Body of pancreas (tissue), 4 donors: ENCODE measurements at regions not wholly inside any gene's neighbourhood (a gene's known extent, or its start where the extent isn't known, plus 50 kb on each side); places are given as distances from the start of the nearest gene placed in this dataset.

Experiments
- ATAC-seq: fragments of 150-250 bp; one replicate; pipeline ENCODE4 v1.9.1; 2016
- DNase-seq, 4 donors: peaks; one replicate each; pipeline ENCODE4 v3.0.0-alpha.2; 2019
- H3K27ac ChIP-seq, 4 donors: fragments of 200-600 bp; sonication (generic); 1 replicate in 3 of 4; 2 replicates in 1 of 4; pipeline versions ENCODE4 v1.5.1 to v1.6.1; 2016 to 2019; ENCODE audit warnings: mild to moderate bottlenecking in 1 of 4, mixed read lengths in 1 of 4, moderate library complexity in 1 of 4
- H3K27me3 ChIP-seq, 2 donors: fragments of 200-600 bp; sonication (generic); one replicate each; pipeline ENCODE4 v1.6.0; 2016; ENCODE audit warnings: mild to moderate bottlenecking in 1 of 2
- H3K36me3 ChIP-seq, 2 donors: fragments of 200-600 bp; sonication (generic); replicated peaks in 1 of 2; 2 replicates each; pipeline ENCODE4 v1.5.1; 2016; ENCODE audit warnings: low read depth in 2 of 2; ENCODE audit not compliant: insufficient read depth in 1 of 2
- H3K4me1 ChIP-seq: fragments of 200-600 bp; sonication (generic); one replicate; pipeline ENCODE4 v1.6.0; 2016
- H3K4me3 ChIP-seq, 2 donors: fragments of 200-600 bp; sonication (generic); 1 replicate in 1 of 2; 2 replicates in 1 of 2; pipeline ENCODE4 v1.5.1; 2016 to 2019
- H3K9me3 ChIP-seq, 3 donors: fragments of 200-600 bp; sonication (generic); 1 replicate in 2 of 3; 2 replicates in 1 of 3; pipeline ENCODE4 v1.5.1; 2016
- CTCF ChIP-seq, 7 experiments: fragments of 450-650 bp in 4 of 7; fragments of 200-600 bp in 3 of 7; sonication (generic) in 3 of 7; IDR thresholded peaks; one replicate each; pipeline ENCODE4 v1.5.1; 2016 to 2019; ENCODE audit warnings: antibody characterized with exemption in 7 of 7
- POLR2A ChIP-seq, 3 donors: fragments of 450-650 bp; IDR thresholded peaks; one replicate each; pipeline ENCODE4 v1.6.1; 2016; ENCODE audit warnings: antibody characterized with exemption in 3 of 3, mild to moderate bottlenecking in 2 of 3
- whole genome bisulfite sequencing, 2 donors: methylation state at CpG; one replicate each; pipeline ENCODE4 v1.1.5; 2017; 5-methylcytosine and 5-hydroxymethylcytosine counted together
- intact Hi-C: fragments of 100-400 bp; cut with DNase I; formaldehyde crosslinking; loops from one replicate; pipeline ENCODE4 v1.15.1; 2023

DNA sequence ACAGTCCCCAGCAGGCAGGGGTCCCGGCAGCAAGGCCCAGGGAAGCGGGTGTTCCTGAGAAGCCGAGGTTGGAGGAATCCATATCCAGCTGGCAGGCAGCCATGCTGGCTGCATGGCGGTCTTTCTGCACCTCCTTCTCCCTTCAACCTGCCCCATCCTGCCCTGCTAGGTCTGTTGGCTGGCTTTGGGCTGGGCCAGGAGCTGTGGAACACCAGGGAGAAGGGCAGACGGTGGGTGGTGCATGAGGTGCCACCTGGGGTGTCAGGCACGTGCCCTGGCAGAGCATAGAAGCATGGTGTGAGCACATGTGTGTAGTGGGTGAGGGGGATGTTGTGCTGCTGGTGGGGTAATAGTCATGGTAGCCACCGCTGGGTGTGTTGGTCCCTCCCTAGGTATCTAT lies 150.1 kb downstream of the PJA1 start:
- intact Hi-C loops, result no loop called here
- Histone ChIP-seq H3K4me3 (no peak overlapping the region), H3K4me1 (no peaks in the 10 kb centered on the region), H3K27ac (no peak overlapping the region), H3K36me3 (no peaks in the 10 kb centered on the region), H3K27me3 (no peaks in the 10 kb centered on the region), H3K9me3 (no peaks in the 10 kb centered on the region)
- ATAC-seq (no peak), DNase-seq (no peak)
- 63 to 88% methylated on average over 4 of the region's 7 CpGs for WGBS, 2 donors
- TF ChIP-seq POLR2A (IDR thresholded peaks at IDR 0.05) (no peak), CTCF (IDR thresholded peaks at IDR 0.05) (no peak)

DNA sequence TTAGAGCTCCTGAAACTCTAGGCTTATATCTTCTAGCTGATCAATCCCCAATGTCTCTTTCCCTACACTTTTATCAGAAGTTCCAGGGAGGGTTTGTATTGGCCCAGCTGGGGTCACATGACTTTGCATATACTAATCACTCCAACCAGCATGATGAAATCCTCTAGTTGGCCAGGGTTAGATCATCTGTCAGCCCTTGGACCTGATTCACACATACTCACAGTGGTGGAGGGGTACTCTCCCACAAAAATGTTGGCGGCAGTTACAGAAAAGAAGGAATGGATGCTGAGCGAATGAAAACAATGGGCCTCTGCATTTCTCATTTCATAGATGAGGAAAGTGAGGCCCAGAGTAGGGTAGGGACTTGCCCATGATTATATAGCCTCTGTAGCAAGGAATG lies 151.1 kb downstream of the PJA1 start:
- TF ChIP-seq CTCF (IDR thresholded peaks at IDR 0.05) (no peak), POLR2A (IDR thresholded peaks at IDR 0.05) (no peak)
- H3K9me3 ChIP-seq, result no peaks in the 10 kb centered on the region
- H3K27ac ChIP-seq, result no peak overlapping the region
- H3K27me3 ChIP-seq, result no peaks in the 10 kb centered on the region
- 72 to 95% methylated on average over 2 of the region's 2 CpGs for WGBS, 2 donors
- H3K4me1 ChIP-seq, result no peaks in the 10 kb centered on the region
- ATAC-seq (no peak), DNase-seq (no peak)
- H3K4me3 ChIP-seq, result no peak overlapping the region
- no peaks in the 10 kb centered on the region for H3K36me3 ChIP-seq
- intact Hi-C loops, result no loop called here

GRCh38 chrX:69010339-69010738 lies 154.9 kb downstream of the PJA1 start:
- intact Hi-C loops, result no loop called here
- 50 to 79% methylated on average over 2 to 3 of the region's 4 CpGs for WGBS, 2 donors
- H3K4me1 ChIP-seq, result no peaks in the 10 kb centered on the region
- no peak overlapping the region for H3K4me3 ChIP-seq
- H3K36me3 ChIP-seq, result no peaks in the 10 kb centered on the region
- H3K27me3 ChIP-seq, result no peaks in the 10 kb centered on the region
- TF ChIP-seq CTCF (IDR thresholded peaks at IDR 0.05) (no peak), POLR2A (IDR thresholded peaks at IDR 0.05) (no peak)
- no peak for ATAC-seq
- no peak overlapping the region for H3K27ac ChIP-seq
- no peaks in the 10 kb centered on the region for H3K9me3 ChIP-seq
- DNase-seq, result no peak

GRCh38 chrX:69000877-69001276 lies 164.4 kb downstream of the PJA1 start:
- Histone ChIP-seq H3K27ac (no peak overlapping the region), H3K27me3 (no peaks in the 10 kb centered on the region), H3K4me3 (no peak overlapping the region), H3K9me3 (no peaks in the 10 kb centered on the region), H3K4me1 (peaks cover 6% of the 10 kb centered on the region), H3K36me3 (no peaks in the 10 kb centered on the region)
- no peak for ATAC-seq
- DNase-seq, result no peak
- WGBS, 2 donors, result 58 to 59% methylated on average over 4 of the region's 4 CpGs
- TF ChIP-seq POLR2A (IDR thresholded peaks at IDR 0.05) (no peak), CTCF (IDR thresholded peaks at IDR 0.05) (no peak)
- intact Hi-C loops, result no loop called here

- ATAC-seq, result no peak
Measured at GRCh38 chrX:68999931-69000330, 165.3 kb downstream of the PJA1 start.

More at GRCh38 chrX:68999931-69000330, 165.3 kb downstream of the PJA1 start:
- Histone ChIP-seq H3K4me1 (peaks cover 7% of the 10 kb centered on the region), H3K9me3 (no peaks in the 10 kb centered on the region), H3K27me3 (no peaks in the 10 kb centered on the region), H3K36me3 (no peaks in the 10 kb centered on the region), H3K4me3 (no peak overlapping the region), H3K27ac (no peak overlapping the region)
- no peak for TF ChIP-seq CTCF (IDR thresholded peaks at IDR 0.05)
- WGBS, 2 donors, result 72 to 94% methylated on average over 2 of the region's 2 CpGs
- no peak for DNase-seq
- intact Hi-C loops, result no loop called here
